Esophagus muscularis mucosa (tissue), 4 donors: ENCODE measurements at regions not wholly inside any gene's neighbourhood (a gene's known extent, or its start where the extent isn't known, plus 50 kb on each side); places are given as distances from the start of the nearest gene placed in this dataset.

Experiments
- DNase-seq: peaks from one replicate; pipeline ENCODE4 v3.0.0-alpha.2; 2017; ENCODE audit errors: extremely low spot score
- H3K27ac ChIP-seq, 4 donors: fragments of 200-600 bp; sonication (generic); replicated peaks in 1 of 4; 1 replicate in 3 of 4; 2 replicates in 1 of 4; pipeline ENCODE4 v1.5.1; 2016 to 2019; ENCODE audit warnings: mild to moderate bottlenecking in 1 of 4
- H3K27me3 ChIP-seq, 4 donors: fragments of 200-600 bp; sonication (generic); one replicate each; pipeline versions ENCODE4 v1.5.1 to v1.6.0; 2016 to 2019
- H3K36me3 ChIP-seq, 4 donors: fragments of 200-600 bp; sonication (generic); one replicate each; pipeline ENCODE4 v1.5.1; 2016 to 2019
- H3K4me1 ChIP-seq, 4 donors: fragments of 200-600 bp; sonication (generic); one replicate each; pipeline ENCODE4 v1.5.1; 2016 to 2019
- H3K4me3 ChIP-seq, 4 donors: fragments of 200-600 bp; sonication (generic); 1 replicate in 2 of 4; 2 replicates in 2 of 4; pipeline ENCODE4 v1.5.1; 2016 to 2019; ENCODE audit warnings: mild to moderate bottlenecking in 4 of 4, moderate library complexity in 1 of 4
- H3K9me3 ChIP-seq, 4 donors: fragments of 200-600 bp; sonication (generic); 1 replicate in 3 of 4; 2 replicates in 1 of 4; pipeline ENCODE4 v1.5.1; 2016 to 2019
- CTCF ChIP-seq, 3 experiments: fragments of 200-600 bp in 2 of 3; fragments of 450-650 bp in 1 of 3; sonication (generic) in 2 of 3; IDR thresholded peaks; one replicate each; pipeline ENCODE4 v1.5.1; 2017 to 2019; ENCODE audit warnings: antibody characterized with exemption in 3 of 3, mild to moderate bottlenecking in 2 of 3, moderate library complexity in 1 of 3
- EP300 ChIP-seq: sonication (generic); formaldehyde crosslinking; IDR thresholded peaks from one replicate; pipeline ENCODE4 v1.6.1; 2017; ENCODE audit warnings: antibody characterized with exemption
- POLR2A ChIP-seq: fragments of 450-650 bp; IDR thresholded peaks from one replicate; pipeline ENCODE4 v1.6.1; 2017; ENCODE audit warnings: antibody characterized with exemption, moderate library complexity, mild to moderate bottlenecking, low read depth
- POLR2AphosphoS5 ChIP-seq, 2 donors: sonication (generic); formaldehyde crosslinking; IDR thresholded peaks; one replicate each; pipeline ENCODE4 v1.6.1; 2017; ENCODE audit warnings: antibody characterized with exemption in 2 of 2
- WGBS: methylation state at CpG from one replicate; pipeline ENCODE4 v1.1.5; 2018; 5-methylcytosine and 5-hydroxymethylcytosine counted together
- intact Hi-C: fragments of 100-400 bp; cut with DNase I; formaldehyde crosslinking; loops from one replicate; pipeline ENCODE4 v1.15.1; 2023

DNA sequence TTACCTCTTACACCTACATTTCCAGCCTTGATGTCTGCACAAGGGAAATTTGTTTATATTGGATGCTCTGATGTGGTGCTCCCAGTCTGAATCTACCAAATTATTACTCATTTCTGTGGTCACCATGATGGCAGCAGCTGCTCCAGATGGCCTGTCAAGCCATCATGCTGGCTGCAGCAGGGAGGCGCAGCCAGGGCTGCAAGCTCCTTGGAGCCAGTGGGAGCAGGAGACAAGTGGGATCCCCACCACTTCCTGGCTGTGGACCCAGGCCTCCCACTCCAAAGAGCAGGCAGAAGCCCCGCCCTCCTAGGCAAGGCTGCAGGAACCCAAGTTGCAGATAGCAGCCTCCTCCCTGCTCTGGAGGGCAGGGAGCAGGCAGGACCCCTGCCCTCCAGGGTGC is 241.1 kb upstream of the ATP10B start:
- 93% methylated on average over 2 of the region's 2 CpGs for WGBS
- intact Hi-C loops = no loop called here
- H3K4me1 ChIP-seq = no peaks in the 10 kb centered on the region
- no peak for TF ChIP-seq CTCF (IDR thresholded peaks at IDR 0.05)
- TF ChIP-seq POLR2A = no peak
- TF ChIP-seq EP300 = no peak
- no peak for TF ChIP-seq POLR2AphosphoS5 (IDR thresholded peaks at IDR 0.05)
- no peaks in the 10 kb centered on the region for H3K9me3 ChIP-seq
- DNase-seq = no peak
- no peaks in the 10 kb centered on the region for H3K36me3 ChIP-seq
- H3K27ac ChIP-seq = no peak overlapping the region
- H3K4me3 ChIP-seq = no peak overlapping the region
- H3K27me3 ChIP-seq = no peaks in the 10 kb centered on the region

- WGBS = 91% methylated on average over 2 of the region's 2 CpGs
- H3K27me3 ChIP-seq = no peaks in the 10 kb centered on the region
- H3K4me1 ChIP-seq = no peaks in the 10 kb centered on the region
These were observed 237.6 kb upstream of the ATP10B start for GRCh38 chr5:161089569-161089968.

DNA sequence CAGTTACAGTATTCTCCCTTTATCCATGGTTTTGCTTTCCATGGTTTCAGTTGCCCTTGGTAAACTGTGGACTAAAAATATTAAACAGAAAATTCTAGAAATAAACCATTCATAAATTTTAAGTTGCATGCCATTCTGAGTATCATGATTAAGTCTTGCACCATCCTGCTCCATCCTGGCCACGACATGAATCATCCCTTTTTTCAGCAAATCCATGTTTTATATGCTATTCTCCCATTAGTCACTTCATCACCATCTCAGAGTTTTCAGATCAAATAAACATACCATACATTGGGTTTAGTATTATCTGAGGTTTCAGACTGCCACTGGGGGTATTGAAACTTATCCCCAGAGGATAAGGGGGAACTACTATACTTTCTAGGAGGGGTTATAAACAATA is 234.4 kb upstream of the ATP10B start:
- Histone ChIP-seq H3K36me3 (no peaks in the 10 kb centered on the region), H3K9me3 (no peaks in the 10 kb centered on the region), H3K27ac (no peak overlapping the region), H3K27me3 (no peaks in the 10 kb centered on the region), H3K4me3 (no peak overlapping the region), H3K4me1 (no peaks in the 10 kb centered on the region)
- no peak for DNase-seq
- 48% methylated on average over 1 of the region's 1 CpG for WGBS
- no peak for TF ChIP-seq CTCF (IDR thresholded peaks at IDR 0.05)
- no peak for TF ChIP-seq POLR2AphosphoS5 (IDR thresholded peaks at IDR 0.05)
- intact Hi-C loops = no loop called here

More at GRCh38 chr5:161089569-161089968, 237.6 kb upstream of the ATP10B start:
- Histone ChIP-seq H3K4me3 (no peak overlapping the region), H3K36me3 (no peaks in the 10 kb centered on the region), H3K27ac (no peak overlapping the region), H3K9me3 (no peaks in the 10 kb centered on the region)
- intact Hi-C loops = no loop called here
- no peak for DNase-seq
- TF ChIP-seq POLR2A (no peak), EP300 (no peak)

DNA sequence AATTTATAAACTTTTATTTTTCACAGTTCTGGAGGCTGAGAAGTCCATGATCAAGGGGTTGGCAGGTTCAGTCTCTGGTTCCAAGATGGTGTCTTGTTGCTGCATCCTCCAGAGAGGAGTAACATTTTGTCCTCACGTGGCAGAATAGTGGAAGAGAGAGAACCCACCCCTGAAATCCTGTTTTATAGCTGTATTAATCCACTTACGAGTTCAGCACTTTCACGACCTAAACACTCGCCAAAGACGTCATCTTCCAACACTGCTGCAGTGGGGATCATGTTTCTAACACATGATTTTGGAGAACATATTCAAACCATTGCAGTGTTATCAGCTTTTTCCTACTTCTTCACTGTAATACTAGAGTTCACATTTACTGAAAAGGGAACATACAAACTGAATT is 233.0 kb upstream of the ATP10B start:
- intact Hi-C loops = no loop called here
- Histone ChIP-seq H3K27me3 (no peaks in the 10 kb centered on the region), H3K27ac (no peak overlapping the region), H3K4me1 (no peaks in the 10 kb centered on the region), H3K36me3 (no peaks in the 10 kb centered on the region), H3K9me3 (no peaks in the 10 kb centered on the region), H3K4me3 (no peak overlapping the region)
- TF ChIP-seq POLR2AphosphoS5 (IDR thresholded peaks at IDR 0.05) (no peak), POLR2A (no peak), CTCF (IDR thresholded peaks at IDR 0.05) (no peak), EP300 (no peak)
- DNase-seq = no peak
- 43% methylated on average over 5 of the region's 5 CpGs for WGBS

DNA sequence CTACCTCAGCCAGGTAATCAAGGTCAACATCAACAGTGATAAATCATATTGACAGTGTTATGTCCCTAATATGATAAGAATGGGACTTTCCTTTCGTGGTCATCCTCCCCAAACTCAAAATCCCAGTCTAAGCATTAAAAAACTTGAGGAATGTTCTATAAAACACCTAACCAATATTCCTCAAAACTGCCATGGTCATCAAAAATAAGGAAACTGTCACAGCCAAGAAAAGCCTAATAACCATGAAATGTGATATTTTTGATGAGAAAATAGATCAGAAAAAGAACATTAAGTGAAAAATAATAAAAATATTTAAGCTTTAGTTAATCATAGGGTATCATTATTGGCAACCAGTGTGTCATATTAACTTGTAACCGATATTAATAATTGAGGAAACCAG is 232.1 kb upstream of the ATP10B start:
- H3K27me3 ChIP-seq = no peaks in the 10 kb centered on the region
- no peak overlapping the region for H3K27ac ChIP-seq
- no peak overlapping the region for H3K4me3 ChIP-seq
- intact Hi-C loops = no loop called here
- H3K36me3 ChIP-seq = no peaks in the 10 kb centered on the region
- H3K9me3 ChIP-seq = no peaks in the 10 kb centered on the region
- no peak for DNase-seq
- no peak for TF ChIP-seq EP300
- no peak for TF ChIP-seq POLR2AphosphoS5 (IDR thresholded peaks at IDR 0.05)
- no peaks in the 10 kb centered on the region for H3K4me1 ChIP-seq
- WGBS = 77% methylated on average over 2 of the region's 2 CpGs

DNA sequence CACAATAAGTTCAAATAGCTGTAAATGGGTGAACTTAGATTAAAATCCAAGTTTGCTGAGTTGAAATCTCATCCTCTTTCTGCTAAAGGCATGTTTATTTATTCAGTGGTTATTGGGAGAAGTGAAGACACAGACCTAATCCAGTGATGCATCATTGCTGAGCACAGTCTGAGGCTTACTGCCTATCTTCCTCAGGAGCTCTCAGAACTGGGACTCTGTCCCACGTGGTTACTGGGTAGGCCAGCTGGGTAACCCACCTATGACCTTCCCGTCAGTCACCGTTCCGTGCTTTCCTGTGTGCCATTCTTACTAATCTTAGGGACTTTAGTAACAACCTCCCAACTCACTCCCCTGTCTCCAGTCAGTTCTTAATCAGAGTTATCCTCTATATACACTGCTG is 226.8 kb upstream of the ATP10B start:
- no peaks in the 10 kb centered on the region for H3K27me3 ChIP-seq
- no peak for TF ChIP-seq EP300
- no peak for TF ChIP-seq CTCF (IDR thresholded peaks at IDR 0.05)
- no peak for TF ChIP-seq POLR2AphosphoS5 (IDR thresholded peaks at IDR 0.05)
- TF ChIP-seq POLR2A = no peak
- WGBS = 30% methylated on average over 4 of the region's 4 CpGs

More for the DNA sequence above, 226.8 kb upstream of the ATP10B start:
- no peak for DNase-seq
- no peak overlapping the region for H3K4me3 ChIP-seq
- no peaks in the 10 kb centered on the region for H3K4me1 ChIP-seq
- H3K36me3 ChIP-seq = no peaks in the 10 kb centered on the region
- no peak overlapping the region for H3K27ac ChIP-seq
- intact Hi-C loops = no loop called here
- no peaks in the 10 kb centered on the region for H3K9me3 ChIP-seq
